Hepatocyte (in vitro differentiated cells): ENCODE measurements at regions not wholly inside any gene's neighbourhood (a gene's known extent, or its start where the extent isn't known, plus 50 kb on each side); places are given as distances from the start of the nearest gene placed in this dataset.

ENCODE experiments used
- DNase-seq: peaks from one replicate; pipeline ENCODE4 v3.0.0-alpha.2; 2016; ENCODE audit warnings: low spot score
- H2AFZ ChIP-seq: fragments of 200-600 bp; sonication (generic); 2 replicates; pipeline ENCODE4 v1.6.0; 2016; ENCODE audit warnings: antibody characterized with exemption, mild to moderate bottlenecking
- H3K27ac ChIP-seq: fragments of 200-600 bp; sonication (generic); 2 replicates; pipeline ENCODE4 v1.5.1; 2016; ENCODE audit warnings: mild to moderate bottlenecking
- H3K27me3 ChIP-seq: fragments of 200-600 bp; sonication (generic); 2 replicates; pipeline ENCODE4 v1.6.1; 2016
- H3K36me3 ChIP-seq: fragments of 200-600 bp; sonication (generic); replicated peaks from 2 replicates; pipeline ENCODE4 v1.5.1; 2016; ENCODE audit warnings: low read depth; ENCODE audit not compliant: insufficient read depth
- H3K4me1 ChIP-seq: fragments of 200-600 bp; sonication (generic); 2 replicates; pipeline ENCODE4 v1.5.1; 2016; ENCODE audit warnings: mild to moderate bottlenecking, moderate library complexity; ENCODE audit not compliant: insufficient read depth
- H3K4me2 ChIP-seq: fragments of 200-600 bp; sonication (generic); 2 replicates; pipeline ENCODE4 v1.6.0; 2016
- H3K4me3 ChIP-seq: fragments of 200-600 bp; sonication (generic); 2 replicates; pipeline ENCODE4 v1.5.1; 2016; ENCODE audit warnings: mild to moderate bottlenecking
- H3K79me2 ChIP-seq: fragments of 200-600 bp; sonication (generic); 2 replicates; pipeline ENCODE4 v1.6.0; 2017; ENCODE audit warnings: mild to moderate bottlenecking
- H3K9me2 ChIP-seq: fragments of 200-600 bp; sonication (generic); replicated peaks from 2 replicates; pipeline ENCODE4 v1.6.0; 2017; ENCODE audit warnings: mild to moderate bottlenecking; ENCODE audit not compliant: insufficient read depth
- H3K9me3 ChIP-seq: fragments of 200-600 bp; sonication (generic); 2 replicates; pipeline ENCODE4 v1.5.1; 2016; ENCODE audit warnings: low read depth, mild to moderate bottlenecking
- H4K20me1 ChIP-seq: fragments of 200-600 bp; sonication (generic); 2 replicates; pipeline ENCODE4 v1.6.0; 2016; ENCODE audit warnings: mild to moderate bottlenecking; ENCODE audit not compliant: insufficient read depth, poor library complexity, severe bottlenecking
- CTCF ChIP-seq: fragments of 200-600 bp; sonication (generic); IDR thresholded peaks from 2 replicates; pipeline ENCODE4 v1.5.1; 2016; ENCODE audit warnings: antibody characterized with exemption, mild to moderate bottlenecking; ENCODE audit not compliant: poor library complexity
- EZH2 ChIP-seq: fragments of 200-600 bp; sonication (generic); IDR thresholded peaks from 2 replicates; pipeline ENCODE4 v1.6.1; 2016; ENCODE audit warnings: antibody characterized with exemption, mild to moderate bottlenecking, borderline replicate concordance
- EZH2phosphoT487 ChIP-seq: fragments of 200-600 bp; sonication (generic); IDR thresholded peaks from one replicate; pipeline ENCODE4 v1.6.1; 2018; ENCODE audit warnings: antibody characterized with exemption, mild to moderate bottlenecking, low read depth, moderate library complexity; ENCODE audit not compliant: unreplicated experiment, severe bottlenecking
- WGBS: methylation state at CpG from one replicate; pipeline ENCODE4 v1.1.6; 2016; ENCODE audit warnings: low lambda C conversion rate; ENCODE audit errors: missing lambda C conversion rate; 5-methylcytosine and 5-hydroxymethylcytosine counted together

- TF ChIP-seq EZH2 (no peak), CTCF (no peak), EZH2phosphoT487 (no peak)
- no peak for DNase-seq
- H3K4me2 ChIP-seq, result no peak overlapping the region
- no peaks in the 10 kb centered on the region for H3K4me1 ChIP-seq
- H2AFZ ChIP-seq, result no peak overlapping the region
- no peak overlapping the region for H3K4me3 ChIP-seq
- no peak overlapping the region for H3K27ac ChIP-seq
- H3K27me3 ChIP-seq, result no peaks in the 10 kb centered on the region
- 86% methylated on average over 8 of the region's 8 CpGs for WGBS
- H3K9me2 ChIP-seq, result no peaks in the 10 kb centered on the region
- H3K79me2 ChIP-seq, result no peaks in the 10 kb centered on the region
- H3K9me3 ChIP-seq, result no peaks in the 10 kb centered on the region
- no peaks in the 10 kb centered on the region for H3K36me3 ChIP-seq
- no peaks in the 10 kb centered on the region for H4K20me1 ChIP-seq
Measured at GRCh38 chr11:45446998-45447397, 160.9 kb upstream of the SYT13 start.

- Histone ChIP-seq H3K9me3 (no peaks in the 10 kb centered on the region), H3K79me2 (no peaks in the 10 kb centered on the region), H3K4me3 (no peak overlapping the region), H2AFZ (no peak overlapping the region), H4K20me1 (no peaks in the 10 kb centered on the region), H3K36me3 (no peaks in the 10 kb centered on the region), H3K27me3 (no peaks in the 10 kb centered on the region), H3K27ac (no peak overlapping the region), H3K4me1 (no peaks in the 10 kb centered on the region), H3K9me2 (no peaks in the 10 kb centered on the region), H3K4me2 (no peak overlapping the region)
- 90% methylated on average over 5 of the region's 5 CpGs for WGBS
- no peak for TF ChIP-seq EZH2phosphoT487
- no peak for TF ChIP-seq CTCF
- no peak for TF ChIP-seq EZH2
- no peak for DNase-seq
Measured at GRCh38 chr11:45446434-45446833, 160.3 kb upstream of the SYT13 start.

- H2AFZ ChIP-seq, result no peak overlapping the region
- H3K4me2 ChIP-seq, result no peak overlapping the region
- H3K79me2 ChIP-seq, result no peaks in the 10 kb centered on the region
- H3K27me3 ChIP-seq, result no peaks in the 10 kb centered on the region
- H3K4me1 ChIP-seq, result no peaks in the 10 kb centered on the region
- no peak overlapping the region for H3K4me3 ChIP-seq
- no peak for TF ChIP-seq EZH2
- no peak for TF ChIP-seq EZH2phosphoT487
- no peak for TF ChIP-seq CTCF
- no peaks in the 10 kb centered on the region for H4K20me1 ChIP-seq
- no peaks in the 10 kb centered on the region for H3K36me3 ChIP-seq
- H3K9me2 ChIP-seq, result no peaks in the 10 kb centered on the region
- DNase-seq, result no peak
- no peak overlapping the region for H3K27ac ChIP-seq
- H3K9me3 ChIP-seq, result no peaks in the 10 kb centered on the region
- 52% methylated on average over 6 of the region's 6 CpGs for WGBS
Measured at GRCh38 chr11:45444796-45445195, 158.7 kb upstream of the SYT13 start.

- no peaks in the 10 kb centered on the region for H3K9me2 ChIP-seq
- no peak overlapping the region for H3K4me3 ChIP-seq
- no peak overlapping the region for H3K4me2 ChIP-seq
- no peaks in the 10 kb centered on the region for H4K20me1 ChIP-seq
- H3K4me1 ChIP-seq, result no peaks in the 10 kb centered on the region
- no peaks in the 10 kb centered on the region for H3K36me3 ChIP-seq
- H2AFZ ChIP-seq, result no peak overlapping the region
- H3K9me3 ChIP-seq, result no peaks in the 10 kb centered on the region
- H3K27ac ChIP-seq, result no peak overlapping the region
- no peak for TF ChIP-seq EZH2
- no peak for TF ChIP-seq CTCF
- TF ChIP-seq EZH2phosphoT487, result no peak
- WGBS, result 93% methylated on average over 2 of the region's 2 CpGs
- peaks cover 3% of the 10 kb centered on the region for H3K27me3 ChIP-seq
- DNase-seq, result no peak
- no peaks in the 10 kb centered on the region for H3K79me2 ChIP-seq
Measured at GRCh38 chr11:45440111-45440510, 154.0 kb upstream of the SYT13 start.
